ENCODE measurements at regions not wholly inside any gene's neighbourhood (a gene's known extent, or its start where the extent isn't known, plus 50 kb on each side); places are given as distances from the start of the nearest gene placed in this dataset.
"Not testable (repeated sequence)": the region's sequence is repeated elsewhere in the genome, so short reads cannot be mapped to it uniquely, and the experiment has no call there.

- DNase-seq (ENCODE audit: low spot score): no peak
Observed at GRCh38 chr1:47594627-47595026, 156.8 kb downstream of the FOXD2 start.

GRCh38 chr1:47596328-47596727, 158.5 kb downstream of the FOXD2 start:
- no peak for DNase-seq (ENCODE audit: low spot score)

- no peak for DNase-seq (ENCODE audit: low spot score)
Observed at GRCh38 chr1:47598357-47598756, 160.5 kb downstream of the FOXD2 start.

GRCh38 chr1:47599777-47600176, 161.9 kb downstream of the FOXD2 start:
- DNase-seq (ENCODE audit: low spot score): no peak

GRCh38 chr1:47602491-47602890, 164.6 kb downstream of the FOXD2 start:
- not testable (repeated sequence) for DNase-seq (ENCODE audit: low spot score)

GRCh38 chr1:47604869-47605268, 167.0 kb downstream of the FOXD2 start:
- not testable (repeated sequence) for DNase-seq (ENCODE audit: low spot score)

- no peak for DNase-seq (ENCODE audit: low spot score)
Observed at GRCh38 chr1:47608296-47608875, 170.5 kb downstream of the FOXD2 start.

GRCh38 chr1:47611992-47612391, 174.1 kb downstream of the FOXD2 start:
- no peak for DNase-seq (ENCODE audit: low spot score)

GRCh38 chr1:47612819-47613218, 175.0 kb downstream of the FOXD2 start:
- no peak for DNase-seq (ENCODE audit: low spot score)

GRCh38 chr1:47616036-47616435, 178.2 kb downstream of the FOXD2 start:
- DNase-seq (ENCODE audit: low spot score): no peak

- no peak for DNase-seq (ENCODE audit: low spot score)
Observed at GRCh38 chr1:47616906-47617305, 179.1 kb downstream of the FOXD2 start.

GRCh38 chr1:47617381-47618221, 179.8 kb downstream of the FOXD2 start:
- DNase-seq (ENCODE audit: low spot score): no peak

GRCh38 chr1:47618222-47618720, 180.4 kb downstream of the FOXD2 start:
- DNase-seq (ENCODE audit: low spot score): no peak

- no peak for DNase-seq (ENCODE audit: low spot score)
Observed at GRCh38 chr1:47618830-47619229, 181.0 kb downstream of the FOXD2 start.

- DNase-seq (ENCODE audit: low spot score): no peak
Observed at GRCh38 chr1:47621483-47621882, 183.6 kb downstream of the FOXD2 start.

GRCh38 chr1:47621977-47622376, 184.1 kb downstream of the FOXD2 start:
- no peak for DNase-seq (ENCODE audit: low spot score)

- no peak for DNase-seq (ENCODE audit: low spot score)
Observed at GRCh38 chr1:47622776-47623556, 185.1 kb downstream of the FOXD2 start.

- no peak for DNase-seq (ENCODE audit: low spot score)
Observed at GRCh38 chr1:47623557-47623940, 185.7 kb downstream of the FOXD2 start.

- DNase-seq (ENCODE audit: low spot score): no peak
Observed at GRCh38 chr1:47624531-47624930, 186.7 kb downstream of the FOXD2 start.

GRCh38 chr1:47627016-47627415, 189.2 kb downstream of the FOXD2 start:
- no peak for DNase-seq (ENCODE audit: low spot score)

GRCh38 chr1:47627471-47628370, 189.9 kb downstream of the FOXD2 start:
- DNase-seq (ENCODE audit: low spot score): no peak

- no peak for DNase-seq (ENCODE audit: low spot score)
Observed at GRCh38 chr1:47629201-47629600, 191.4 kb downstream of the FOXD2 start.

All from hematopoietic multipotent progenitor cell treated with erythropoietin and hydrocortisone succinate and interleukin-3 and kit ligand, for 15 days (in vitro differentiated cells).